WI38 (cell line): ENCODE measurements at regions not wholly inside any gene's neighbourhood (a gene's known extent, or its start where the extent isn't known, plus 50 kb on each side); places are given as distances from the start of the nearest gene placed in this dataset.

Experiments used
- H3K4me3 ChIP-seq: 2 replicates; pipeline ENCODE4 v1.5.1; 2011; ENCODE audit warnings: low read depth, mild to moderate bottlenecking, control low read depth, low read length
- CTCF ChIP-seq: IDR thresholded peaks from 2 replicates; pipeline ENCODE4 v1.5.1; 2012; ENCODE audit warnings: low read depth, mild to moderate bottlenecking, control low read depth, low read length

- no peak for TF ChIP-seq CTCF
- H3K4me3 ChIP-seq, result no peak overlapping the region
These were observed 213.8 kb downstream of the ARRDC4 start for GRCh38 chr15:98174286-98174685.

- no peak overlapping the region for H3K4me3 ChIP-seq
- no peak for TF ChIP-seq CTCF
These were observed 214.3 kb downstream of the ARRDC4 start for GRCh38 chr15:98174841-98175240.

GRCh38 chr15:98177966-98178592 is 217.6 kb downstream of the ARRDC4 start:
- no peak overlapping the region for H3K4me3 ChIP-seq
- peak; percentile 77 for TF ChIP-seq CTCF

- no peak for TF ChIP-seq CTCF
- H3K4me3 ChIP-seq, result no peak overlapping the region
These were observed 218.4 kb downstream of the ARRDC4 start for GRCh38 chr15:98178861-98179260.

GRCh38 chr15:98187549-98187948 is 227.0 kb downstream of the ARRDC4 start:
- TF ChIP-seq CTCF, result no peak
- no peak overlapping the region for H3K4me3 ChIP-seq

GRCh38 chr15:98190914-98191313 is 230.4 kb downstream of the ARRDC4 start:
- no peak overlapping the region for H3K4me3 ChIP-seq
- TF ChIP-seq CTCF, result no peak

- no peak for TF ChIP-seq CTCF
- no peak overlapping the region for H3K4me3 ChIP-seq
These were observed 235.3 kb downstream of the ARRDC4 start for GRCh38 chr15:98195796-98196195.
